GM23248 (cell line): ENCODE measurements at regions not wholly inside any gene's neighbourhood (a gene's known extent, or its start where the extent isn't known, plus 50 kb on each side); places are given as distances from the start of the nearest gene placed in this dataset.

ENCODE experiments used
- EZH2 ChIP-seq: fragments of 200-600 bp; sonication (generic); IDR thresholded peaks from 2 replicates; pipeline ENCODE4 v1.6.1; 2018; ENCODE audit warnings: antibody characterized with exemption, mild to moderate bottlenecking; ENCODE audit not compliant: insufficient read depth, poor library complexity, severe bottlenecking
- EZH2phosphoT487 ChIP-seq: fragments of 200-600 bp; sonication (generic); IDR thresholded peaks from 2 replicates; pipeline ENCODE4 v1.6.1; 2018; ENCODE audit warnings: antibody characterized with exemption, moderate library complexity, mild to moderate bottlenecking, low read depth; ENCODE audit not compliant: insufficient read depth

- TF ChIP-seq EZH2: no peak
- no peak for TF ChIP-seq EZH2phosphoT487
These were observed 394.6 kb downstream of the PREX1 start for GRCh38 chr20:48433178-48433577.
